Stimulated activated CD8-positive, alpha-beta memory T cell treated with anti-CD3 and anti-CD28 coated beads, Interleukin-7, amount 100 ng/mL, for 1 hour (primary cell): ENCODE measurements at regions not wholly inside any gene's neighbourhood (a gene's known extent, or its start where the extent isn't known, plus 50 kb on each side); places are given as distances from the start of the nearest gene placed in this dataset.
"Not testable (repeated sequence)": the region's sequence is repeated elsewhere in the genome, so short reads cannot be mapped to it uniquely, and the experiment has no call there.

ENCODE experiments used
- DNase-seq, 2 donors: peaks; one replicate each; pipeline ENCODE4 v3.0.0-alpha.2; 2020; ENCODE audit warnings: low read depth in 2 of 2

- DNase-seq, result no peak
Measured at GRCh38 chrX:42442745-42443144, 335.2 kb downstream of the PPP1R2C start.

GRCh38 chrX:42437211-42437610 lies 340.8 kb downstream of the PPP1R2C start:
- DNase-seq, result no peak

- no peak for DNase-seq
Measured at GRCh38 chrX:42434458-42435166, 343.4 kb downstream of the PPP1R2C start.

- DNase-seq, result no peak
Measured at GRCh38 chrX:42432552-42432951, 345.4 kb downstream of the PPP1R2C start.

GRCh38 chrX:42422961-42423360 lies 355.0 kb downstream of the PPP1R2C start:
- DNase-seq, result no peak

- DNase-seq, result no peak
Measured at GRCh38 chrX:42420426-42420825, 357.5 kb downstream of the PPP1R2C start.

GRCh38 chrX:42415636-42416035 lies 362.3 kb downstream of the PPP1R2C start:
- DNase-seq, result no peak

- DNase-seq, result no peak
Measured at GRCh38 chrX:42414057-42414456, 363.9 kb downstream of the PPP1R2C start.

GRCh38 chrX:42399632-42400024 lies 378.3 kb downstream of the PPP1R2C start:
- DNase-seq, result no peak

GRCh38 chrX:42398967-42399631 lies 378.9 kb downstream of the PPP1R2C start:
- DNase-seq, result no peak

GRCh38 chrX:42396136-42396535 lies 381.8 kb downstream of the PPP1R2C start:
- DNase-seq, result no peak

GRCh38 chrX:42392846-42393245 lies 385.1 kb downstream of the PPP1R2C start:
- no peak for DNase-seq

- no peak for DNase-seq
Measured at GRCh38 chrX:42386681-42387080, 391.3 kb downstream of the PPP1R2C start.

GRCh38 chrX:42385730-42386129 lies 392.2 kb downstream of the PPP1R2C start:
- no peak for DNase-seq

- DNase-seq, result no peak
Measured at GRCh38 chrX:42384956-42385355, 393.0 kb downstream of the PPP1R2C start.

- no peak for DNase-seq
Measured at GRCh38 chrX:42378857-42379256, 399.1 kb downstream of the PPP1R2C start.

GRCh38 chrX:42375086-42375485 lies 402.9 kb downstream of the PPP1R2C start:
- no peak for DNase-seq

GRCh38 chrX:42366181-42366580 lies 411.8 kb downstream of the PPP1R2C start:
- no peak for DNase-seq

GRCh38 chrX:42362219-42362618 lies 415.7 kb downstream of the PPP1R2C start:
- DNase-seq, result no peak

GRCh38 chrX:42342981-42343380 lies 419.6 kb upstream of the CASK start:
- DNase-seq, result not testable (repeated sequence)
